Ectodermal cell (in vitro differentiated cells): ENCODE measurements at regions not wholly inside any gene's neighbourhood (a gene's known extent, or its start where the extent isn't known, plus 50 kb on each side); places are given as distances from the start of the nearest gene placed in this dataset.

Experiments used
- H3K27ac ChIP-seq: 2 replicates; pipeline ENCODE4 v1.7.0; 2013; ENCODE audit warnings: mild to moderate bottlenecking, low read depth, low read length; ENCODE audit not compliant: insufficient read depth, poor library complexity, severe bottlenecking
- H3K27me3 ChIP-seq: 2 replicates; pipeline ENCODE4 v1.7.0; 2013; ENCODE audit warnings: mild to moderate bottlenecking, low read length; ENCODE audit not compliant: insufficient read depth, control insufficient read depth, poor library complexity, severe bottlenecking
- H3K36me3 ChIP-seq: one replicate; pipeline ENCODE4 v1.7.0; 2013; ENCODE audit warnings: low read length; ENCODE audit not compliant: control insufficient read depth, insufficient read depth
- H3K4me1 ChIP-seq: one replicate; pipeline ENCODE4 v1.7.0; 2013; ENCODE audit warnings: low read length; ENCODE audit not compliant: control insufficient read depth, insufficient read depth
- H3K4me3 ChIP-seq: 2 replicates; pipeline ENCODE4 v1.7.0; 2013; ENCODE audit warnings: low read depth, low read length, control low read depth; ENCODE audit not compliant: insufficient read depth
- H3K9me3 ChIP-seq: 2 replicates; pipeline ENCODE4 v1.7.0; 2013; ENCODE audit warnings: mild to moderate bottlenecking, low read length, moderate library complexity; ENCODE audit not compliant: control insufficient read depth
- WGBS, 2 experiments: methylation state at CpG; one replicate each; pipeline ENCODE4 v1.1.7; 2013; ENCODE audit warnings: missing lambda C conversion rate in 2 of 2; 5-methylcytosine and 5-hydroxymethylcytosine counted together

GRCh38 chr4:35491093-35491492 is 753.2 kb downstream of the ARAP2 start:
- Histone ChIP-seq H3K27me3 (no peaks in the 10 kb centered on the region), H3K9me3 (no peaks in the 10 kb centered on the region), H3K27ac (no peak overlapping the region), H3K4me1 (no peaks in the 10 kb centered on the region), H3K36me3 (no peaks in the 10 kb centered on the region), H3K4me3 (no peak overlapping the region)

- H3K27me3 ChIP-seq: no peaks in the 10 kb centered on the region
- H3K36me3 ChIP-seq: no peaks in the 10 kb centered on the region
- WGBS, 2 experiments: 21 to 25% methylated on average over 4 of the region's 4 CpGs
- no peaks in the 10 kb centered on the region for H3K4me1 ChIP-seq
- no peak overlapping the region for H3K4me3 ChIP-seq
- H3K27ac ChIP-seq: no peak overlapping the region
- no peaks in the 10 kb centered on the region for H3K9me3 ChIP-seq
Measured at GRCh38 chr4:35493977-35494376, 750.3 kb downstream of the ARAP2 start.

- Histone ChIP-seq H3K4me3 (no peak overlapping the region), H3K36me3 (no peaks in the 10 kb centered on the region), H3K27ac (no peak overlapping the region), H3K4me1 (no peaks in the 10 kb centered on the region), H3K9me3 (no peaks in the 10 kb centered on the region), H3K27me3 (no peaks in the 10 kb centered on the region)
- 92 to 94% methylated on average over 5 of the region's 5 CpGs for WGBS, 2 experiments
Measured at GRCh38 chr4:35494955-35495354, 749.4 kb downstream of the ARAP2 start.

- Histone ChIP-seq H3K36me3 (no peaks in the 10 kb centered on the region), H3K4me1 (no peaks in the 10 kb centered on the region), H3K27ac (no peak overlapping the region), H3K4me3 (no peak overlapping the region), H3K9me3 (no peaks in the 10 kb centered on the region), H3K27me3 (no peaks in the 10 kb centered on the region)
- 80 to 93% methylated on average over 2 of the region's 2 CpGs for WGBS, 2 experiments
Measured at GRCh38 chr4:35500812-35501211, 743.5 kb downstream of the ARAP2 start.

- H3K27ac ChIP-seq: no peak overlapping the region
- H3K27me3 ChIP-seq: no peaks in the 10 kb centered on the region
- H3K4me1 ChIP-seq: no peaks in the 10 kb centered on the region
- WGBS, 2 experiments: 78 to 100% methylated on average over 1 of the region's 1 CpG
- H3K4me3 ChIP-seq: no peak overlapping the region
- H3K9me3 ChIP-seq: no peaks in the 10 kb centered on the region
- H3K36me3 ChIP-seq: no peaks in the 10 kb centered on the region
Measured at GRCh38 chr4:35503435-35503834, 740.9 kb downstream of the ARAP2 start.

GRCh38 chr4:35506161-35506560 is 738.2 kb downstream of the ARAP2 start:
- H3K9me3 ChIP-seq: no peaks in the 10 kb centered on the region
- WGBS, 2 experiments: 90 to 98% methylated on average over 3 of the region's 3 CpGs
- H3K4me3 ChIP-seq: no peak overlapping the region
- H3K27me3 ChIP-seq: no peaks in the 10 kb centered on the region
- H3K36me3 ChIP-seq: no peaks in the 10 kb centered on the region
- no peaks in the 10 kb centered on the region for H3K4me1 ChIP-seq
- H3K27ac ChIP-seq: no peak overlapping the region

- H3K9me3 ChIP-seq: no peaks in the 10 kb centered on the region
- H3K4me3 ChIP-seq: no peak overlapping the region
- no peaks in the 10 kb centered on the region for H3K27me3 ChIP-seq
- no peak overlapping the region for H3K27ac ChIP-seq
- H3K36me3 ChIP-seq: no peaks in the 10 kb centered on the region
- WGBS, 2 experiments: 96 to 100% methylated on average over 3 of the region's 4 CpGs
- no peaks in the 10 kb centered on the region for H3K4me1 ChIP-seq
Measured at GRCh38 chr4:35511851-35512250, 732.5 kb downstream of the ARAP2 start.

GRCh38 chr4:35516102-35516501 is 728.2 kb downstream of the ARAP2 start:
- Histone ChIP-seq H3K4me3 (no peak overlapping the region), H3K36me3 (no peaks in the 10 kb centered on the region), H3K27ac (no peak overlapping the region), H3K27me3 (no peaks in the 10 kb centered on the region), H3K9me3 (no peaks in the 10 kb centered on the region), H3K4me1 (no peaks in the 10 kb centered on the region)
- WGBS, 2 experiments: no CpG with 5 or more reads among the region's 1 CpG

- Histone ChIP-seq H3K4me3 (no peak overlapping the region), H3K4me1 (no peaks in the 10 kb centered on the region), H3K36me3 (no peaks in the 10 kb centered on the region), H3K9me3 (no peaks in the 10 kb centered on the region), H3K27me3 (no peaks in the 10 kb centered on the region), H3K27ac (no peak overlapping the region)
- 88 to 97% methylated on average over 1 of the region's 1 CpG for WGBS, 2 experiments
Measured at GRCh38 chr4:35520059-35520458, 724.3 kb downstream of the ARAP2 start.

GRCh38 chr4:35521682-35522081 is 722.6 kb downstream of the ARAP2 start:
- no peak overlapping the region for H3K4me3 ChIP-seq
- H3K27me3 ChIP-seq: no peaks in the 10 kb centered on the region
- no peak overlapping the region for H3K27ac ChIP-seq
- H3K36me3 ChIP-seq: no peaks in the 10 kb centered on the region
- H3K9me3 ChIP-seq: no peaks in the 10 kb centered on the region
- no CpG with 5 or more reads among the region's 1 CpG for WGBS, 2 experiments
- no peaks in the 10 kb centered on the region for H3K4me1 ChIP-seq
